Neuronal stem cell (in vitro differentiated cells): ENCODE measurements at regions not wholly inside any gene's neighbourhood (a gene's known extent, or its start where the extent isn't known, plus 50 kb on each side); places are given as distances from the start of the nearest gene placed in this dataset.

Experiments used
- DNase-seq: peaks from one replicate; pipeline ENCODE4 v3.0.0-alpha.2; 2013; ENCODE audit warnings: low spot score
- H2AFZ ChIP-seq: one replicate; pipeline ENCODE4 v1.6.1; 2013; ENCODE audit warnings: mild to moderate bottlenecking, low read length, inconsistent platforms
- H2AK5ac ChIP-seq: 2 replicates; pipeline ENCODE4 v1.6.1; 2013; ENCODE audit warnings: low read depth, mild to moderate bottlenecking, inconsistent platforms, low read length, moderate library complexity, mixed read lengths
- H2BK120ac ChIP-seq: 2 replicates; pipeline ENCODE4 v1.6.1; 2013; ENCODE audit warnings: low read depth, mild to moderate bottlenecking, inconsistent platforms, low read length, moderate library complexity, mixed read lengths
- H2BK12ac ChIP-seq: one replicate; pipeline ENCODE4 v1.6.1; 2013; ENCODE audit warnings: low read length, inconsistent platforms
- H2BK15ac ChIP-seq: 2 replicates; pipeline ENCODE4 v1.6.1; 2013; ENCODE audit warnings: mild to moderate bottlenecking, low read length, inconsistent platforms, mixed read lengths
- H2BK5ac ChIP-seq: one replicate; pipeline ENCODE4 v1.6.1; 2013; ENCODE audit warnings: inconsistent platforms, mild to moderate bottlenecking, low read length, moderate library complexity
- H3K14ac ChIP-seq: one replicate; pipeline ENCODE4 v1.6.1; 2013; ENCODE audit warnings: low read length, inconsistent platforms
- H3K18ac ChIP-seq: 2 replicates; pipeline ENCODE4 v1.6.1; 2013; ENCODE audit warnings: low read length, inconsistent platforms
- H3K23ac ChIP-seq: 2 replicates; pipeline ENCODE4 v1.6.1; 2013; ENCODE audit warnings: low read depth, mild to moderate bottlenecking, mixed read lengths, low read length, inconsistent platforms; ENCODE audit not compliant: poor library complexity
- H3K27ac ChIP-seq: replicated peaks from 3 replicates; pipeline ENCODE4 v1.5.1; 2013; ENCODE audit warnings: low read length, inconsistent platforms
- H3K27me3 ChIP-seq, 3 experiments: 2 replicates each; pipeline ENCODE4 v1.6.1; 2013; ENCODE audit warnings: low read length in 3 of 3, mild to moderate bottlenecking in 2 of 3, inconsistent platforms in 1 of 3, low read depth in 1 of 3, mixed read lengths in 1 of 3, moderate library complexity in 1 of 3; ENCODE audit not compliant: control insufficient read depth in 3 of 3, insufficient read depth in 3 of 3
- H3K36me3 ChIP-seq, 2 donors: replicated peaks in 1 of 2; 2 replicates each; pipeline ENCODE4 v1.6.1; 2013; ENCODE audit warnings: low read length in 2 of 2; ENCODE audit not compliant: control insufficient read depth in 2 of 2, insufficient read depth in 2 of 2
- H3K4ac ChIP-seq: 2 replicates; pipeline ENCODE4 v1.6.1; 2013; ENCODE audit warnings: inconsistent platforms, mild to moderate bottlenecking, low read length, moderate library complexity
- H3K4me1 ChIP-seq, 2 donors: 1 replicate in 1 of 2; 2 replicates in 1 of 2; pipeline ENCODE4 v1.6.1; 2013; ENCODE audit warnings: low read length in 2 of 2, low read depth in 1 of 2; ENCODE audit not compliant: control insufficient read depth in 2 of 2, insufficient read depth in 1 of 2
- H3K4me2 ChIP-seq: one replicate; pipeline ENCODE4 v1.6.1; 2013; ENCODE audit warnings: mild to moderate bottlenecking, low read length, inconsistent platforms; ENCODE audit not compliant: insufficient read depth, poor library complexity, severe bottlenecking
- H3K4me3 ChIP-seq, 2 donors: 2 replicates each; pipeline ENCODE4 v1.5.1; 2013; ENCODE audit warnings: low read length in 2 of 2, mild to moderate bottlenecking in 2 of 2, inconsistent platforms in 1 of 2, moderate library complexity in 1 of 2
- H3K79me1 ChIP-seq: one replicate; pipeline ENCODE4 v1.6.1; 2013; ENCODE audit warnings: low read depth, mild to moderate bottlenecking, inconsistent platforms, low read length, moderate library complexity
- H3K9ac ChIP-seq: one replicate; pipeline ENCODE4 v1.6.1; 2013; ENCODE audit warnings: mild to moderate bottlenecking, low read depth, low read length, inconsistent platforms; ENCODE audit not compliant: poor library complexity
- H3K9me3 ChIP-seq, 2 donors: replicated peaks in 1 of 2; 2 replicates each; pipeline versions ENCODE3 to v1.6.1; 2013; ENCODE audit warnings: low read length in 2 of 2, mild to moderate bottlenecking in 2 of 2, inconsistent platforms in 1 of 2, low read depth in 1 of 2, mixed read lengths in 1 of 2, moderate library complexity in 1 of 2; ENCODE audit not compliant: control insufficient read depth in 2 of 2, insufficient read depth in 1 of 2
- H4K8ac ChIP-seq: one replicate; pipeline ENCODE4 v1.6.1; 2013; ENCODE audit warnings: low read depth, mild to moderate bottlenecking, inconsistent platforms, low read length, moderate library complexity
- H4K91ac ChIP-seq: one replicate; pipeline ENCODE4 v1.6.1; 2013; ENCODE audit warnings: low read length, low read depth, mild to moderate bottlenecking, inconsistent platforms; ENCODE audit not compliant: poor library complexity
- WGBS, 2 donors: extraction: QIAGEN DNeasy Blood & Tissue Kit; methylation state at CpG; one replicate each; pipeline ENCODE4 v1.1.7; 2013; ENCODE audit warnings: missing lambda C conversion rate in 2 of 2, mixed read lengths in 1 of 2; ENCODE audit not compliant: insufficient read length in 2 of 2, insufficient replicate concordance in 1 of 2; ENCODE audit errors: extremely low coverage in 2 of 2; 5-methylcytosine and 5-hydroxymethylcytosine counted together

DNA sequence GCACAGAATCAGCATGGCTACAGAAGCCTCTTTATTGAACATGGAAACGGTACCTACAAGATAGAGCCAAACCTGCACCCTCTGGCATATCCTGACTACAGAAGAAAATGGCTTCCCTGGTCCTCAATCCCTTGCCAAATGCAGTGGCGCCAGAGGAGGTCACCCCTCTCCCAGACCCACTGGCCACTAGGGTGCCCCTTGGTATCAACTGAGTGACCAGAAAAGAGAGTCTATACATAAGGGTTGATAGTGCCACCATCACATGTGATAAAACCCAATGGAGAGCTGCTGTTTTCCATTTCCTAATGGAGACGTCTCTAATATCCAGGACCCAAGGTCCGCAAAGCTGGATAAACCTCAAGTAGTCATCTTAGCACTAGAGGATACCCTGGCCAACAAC lies 52.7 kb upstream of the ALK start:
- H2AK5ac ChIP-seq, result no peak overlapping the region
- H2AFZ ChIP-seq, result no peak overlapping the region
- no peak overlapping the region for H2BK15ac ChIP-seq
- no peak overlapping the region for H4K8ac ChIP-seq
- no peak overlapping the region for H4K91ac ChIP-seq
- no peak overlapping the region for H3K4ac ChIP-seq
- no peak overlapping the region for H3K4me2 ChIP-seq
- no peak overlapping the region for H3K27ac ChIP-seq
- WGBS, 2 donors, result no CpG with 5 or more reads among the region's 4 CpGs
- H2BK5ac ChIP-seq, result no peak overlapping the region
- no peak overlapping the region for H2BK120ac ChIP-seq
- no peaks in the 10 kb centered on the region for H3K27me3 ChIP-seq
- H3K4me3 ChIP-seq, result no peak overlapping the region
- H3K14ac ChIP-seq, result peak overlapping the region; percentile 1
- H2BK12ac ChIP-seq, result no peak overlapping the region
- no peaks in the 10 kb centered on the region for H3K9me3 ChIP-seq
- no peaks in the 10 kb centered on the region for H3K79me1 ChIP-seq
- H3K23ac ChIP-seq, result no peak overlapping the region
- no peak overlapping the region for H3K9ac ChIP-seq
- H3K36me3 ChIP-seq, result no peaks in the 10 kb centered on the region
- no peaks in the 10 kb centered on the region for H3K4me1 ChIP-seq
- no peak for DNase-seq
- no peak overlapping the region for H3K18ac ChIP-seq

DNA sequence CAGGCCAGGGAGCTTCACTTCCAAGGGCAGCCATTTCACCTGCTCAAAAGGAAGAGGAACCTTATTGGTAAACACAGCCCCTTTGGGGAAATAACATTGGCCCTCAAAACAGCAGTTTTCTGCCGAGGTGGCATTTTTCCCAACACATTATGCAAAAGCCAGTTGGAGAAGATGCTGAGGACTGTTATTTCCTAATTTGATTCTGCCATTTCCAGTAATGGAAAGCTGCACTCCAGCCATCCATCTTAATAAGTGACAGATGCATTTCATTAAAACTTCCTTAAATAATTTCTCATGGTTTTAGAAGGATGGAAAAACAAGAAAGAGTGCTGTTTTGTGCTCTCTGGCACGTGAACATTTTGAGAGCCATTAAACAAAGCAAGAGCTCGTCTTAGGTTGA lies 55.9 kb upstream of the ALK start:
- no CpG with 5 or more reads among the region's 3 CpGs for WGBS, 2 donors
- H3K18ac ChIP-seq, result no peak overlapping the region
- no peak overlapping the region for H2AFZ ChIP-seq
- H2BK120ac ChIP-seq, result no peak overlapping the region
- H3K36me3 ChIP-seq, result no peaks in the 10 kb centered on the region
- no peak overlapping the region for H3K4me3 ChIP-seq
- no peak overlapping the region for H3K9ac ChIP-seq
- no peak overlapping the region for H3K23ac ChIP-seq
- no peak overlapping the region for H3K27ac ChIP-seq
- peaks cover 0 to 4% (median 0%) of the 10 kb centered on the region in 3 experiments for H3K27me3 ChIP-seq
- no peak overlapping the region for H3K4ac ChIP-seq
- H3K79me1 ChIP-seq, result no peaks in the 10 kb centered on the region
- no peak overlapping the region for H3K4me2 ChIP-seq
- H3K14ac ChIP-seq, result no peak overlapping the region
- no peaks in the 10 kb centered on the region for H3K9me3 ChIP-seq
- H4K91ac ChIP-seq, result no peak overlapping the region
- no peak for DNase-seq
- no peak overlapping the region for H2AK5ac ChIP-seq
- no peak overlapping the region for H2BK15ac ChIP-seq
- H3K4me1 ChIP-seq, result no peaks in the 10 kb centered on the region
- no peak overlapping the region for H2BK12ac ChIP-seq
- no peak overlapping the region for H2BK5ac ChIP-seq
- no peak overlapping the region for H4K8ac ChIP-seq

DNA sequence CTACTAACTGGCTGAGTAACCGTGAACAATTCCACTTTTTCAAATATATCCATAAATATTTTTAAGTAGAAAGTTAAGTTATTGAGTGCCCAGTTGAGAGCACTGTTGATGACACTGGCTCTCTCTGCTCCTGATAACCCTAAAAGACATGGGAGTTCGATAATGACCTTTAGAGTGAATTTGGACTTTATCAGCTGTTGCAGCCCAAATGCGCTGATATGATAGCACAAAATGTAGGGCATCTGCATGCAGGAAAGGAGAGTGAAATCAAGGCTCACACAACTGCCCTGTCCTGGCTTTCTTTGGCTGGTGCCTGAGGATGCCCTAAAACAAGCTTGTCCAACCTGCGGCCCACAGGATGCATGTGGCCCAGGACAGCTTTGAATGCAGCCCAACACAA lies 60.0 kb upstream of the ALK start:
- Histone ChIP-seq H3K18ac (no peak overlapping the region), H3K4me1 (no peaks in the 10 kb centered on the region), H3K4me2 (no peak overlapping the region), H2BK15ac (no peak overlapping the region), H2AFZ (no peak overlapping the region), H3K4ac (no peak overlapping the region), H3K9me3 (no peaks in the 10 kb centered on the region), H3K27ac (no peak overlapping the region), H2BK12ac (no peak overlapping the region), H2AK5ac (no peak overlapping the region), H3K14ac (no peak overlapping the region), H3K27me3 (peaks cover 0 to 8% (median 0%) of the 10 kb centered on the region in 3 experiments), H2BK120ac (no peak overlapping the region), H3K9ac (no peak overlapping the region), H3K4me3 (no peak overlapping the region), H3K79me1 (no peaks in the 10 kb centered on the region), H4K8ac (no peak overlapping the region), H3K23ac (no peak overlapping the region), H3K36me3 (no peaks in the 10 kb centered on the region), H4K91ac (no peak overlapping the region), H2BK5ac (no peak overlapping the region)
- DNase-seq, result no peak
- no CpG with 5 or more reads among the region's 4 CpGs for WGBS, 2 donors

DNA sequence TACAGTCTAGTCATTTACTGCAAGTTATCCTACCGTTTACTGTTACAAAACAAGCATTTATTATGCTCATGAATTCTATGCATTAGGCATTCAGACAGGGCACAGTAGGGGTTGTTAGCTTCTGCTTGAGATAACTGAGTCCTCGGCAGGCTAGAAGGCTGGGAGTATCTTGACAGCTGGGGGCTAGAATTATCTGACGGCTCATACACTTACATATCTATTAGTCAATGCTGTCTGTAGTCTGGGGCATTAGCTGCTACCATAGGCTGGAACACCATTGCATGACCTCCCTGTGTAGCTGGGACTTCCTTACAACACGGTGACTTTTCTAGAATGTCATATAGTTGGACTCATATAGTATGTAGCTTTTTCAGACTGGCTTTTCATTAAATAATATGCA lies 61.9 kb upstream of the ALK start:
- Histone ChIP-seq H4K91ac (no peak overlapping the region), H3K9me3 (no peaks in the 10 kb centered on the region), H3K27me3 (peaks cover 0 to 8% (median 0%) of the 10 kb centered on the region in 3 experiments), H2BK12ac (no peak overlapping the region), H3K36me3 (no peaks in the 10 kb centered on the region), H3K4ac (no peak overlapping the region), H4K8ac (no peak overlapping the region), H2BK120ac (no peak overlapping the region), H3K23ac (no peak overlapping the region), H3K27ac (no peak overlapping the region), H2BK5ac (no peak overlapping the region), H2AK5ac (no peak overlapping the region), H3K79me1 (no peaks in the 10 kb centered on the region), H3K4me1 (peaks cover 0 to 11% of the 10 kb centered on the region in 2 donors), H2BK15ac (no peak overlapping the region), H3K9ac (no peak overlapping the region), H3K4me3 (no peak overlapping the region), H2AFZ (no peak overlapping the region), H3K14ac (no peak overlapping the region), H3K4me2 (no peak overlapping the region), H3K18ac (no peak overlapping the region)
- WGBS, 2 donors, result no CpG with 5 or more reads among the region's 4 CpGs
- DNase-seq, result no peak
